ENCODE measurements at regions not wholly inside any gene's neighbourhood (a gene's known extent, or its start where the extent isn't known, plus 50 kb on each side); places are given as distances from the start of the nearest gene placed in this dataset.

- Histone ChIP-seq H2BK120ac (replicated peaks; ENCODE audit: low read depth, low read length) (no peak overlapping the region), H3K27ac (ENCODE audit: low read depth, low read length) (no peak overlapping the region), H2BK5ac (ENCODE audit: low read depth, low read length) (no peak overlapping the region), H3K9me3 (ENCODE audit: insufficient read depth in 2 of 2, low read depth in 1 of 2, low read length in 1 of 2) (no peaks in the 10 kb centered on the region), H4K20me1 (replicated peaks in 1 of 2; ENCODE audit: control insufficient read depth in 1 of 2, insufficient read depth in 2 of 2, low read length in 2 of 2) (no peaks in the 10 kb centered on the region), H4K5ac (ENCODE audit: insufficient read length, low read depth, low read length) (no peak overlapping the region), H3K79me2 (ENCODE audit: control insufficient read depth in 1 of 2, insufficient read depth in 2 of 2, low read length in 2 of 2) (no peaks in the 10 kb centered on the region), H3K4me3 (ENCODE audit: extremely low read depth in 1 of 4, insufficient read depth in 2 of 4, low read depth in 3 of 4, low read length in 4 of 4) (no peak overlapping the region), H3K4me1 (replicated peaks in 1 of 4; ENCODE audit: control insufficient read depth in 3 of 4, insufficient read depth in 4 of 4, low read length in 3 of 4) (peaks cover 0 to 10% (median 5%) of the 10 kb centered on the region in 4 experiments; a peak in 4 of 7 replicates), H3K4me2 (ENCODE audit: insufficient read depth in 1 of 2, low read depth in 2 of 2, low read length in 2 of 2) (no peak overlapping the region), H3K56ac (replicated peaks; ENCODE audit: insufficient read length, low read depth, low read length) (no peak overlapping the region), H4K91ac (replicated peaks; ENCODE audit: insufficient read length, low read length) (no peak overlapping the region), H3K23me2 (ENCODE audit: low read depth, low read length) (no peaks in the 10 kb centered on the region), H2AFZ (ENCODE audit: low read length) (no peak overlapping the region), H2BK20ac (ENCODE audit: low read length) (no peak overlapping the region), H3K79me1 (ENCODE audit: low read depth, low read length) (no peaks in the 10 kb centered on the region), H2AK5ac (ENCODE audit: low read depth, low read length) (no peak overlapping the region), H3K9ac (replicated peaks in 1 of 4; ENCODE audit: extremely low read depth in 1 of 4, low read depth in 3 of 4, low read length in 3 of 4) (no peak overlapping the region), H3K36me3 (ENCODE audit: control insufficient read depth in 2 of 4, insufficient read depth in 4 of 4, low read length in 3 of 4) (no peaks in the 10 kb centered on the region), H3K27me3 (replicated peaks in 1 of 4; ENCODE audit: control insufficient read depth in 3 of 4, extremely low read depth in 1 of 4, insufficient read depth in 3 of 4, low read length in 3 of 4) (no peaks in the 10 kb centered on the region), H3K14ac (ENCODE audit: insufficient read length) (no peak overlapping the region), H3K18ac (ENCODE audit: extremely low read depth, low read length) (no peak overlapping the region), H2BK15ac (ENCODE audit: low read length) (no peak overlapping the region), H3K4ac (replicated peaks; ENCODE audit: insufficient read length, low read depth, low read length) (no peak overlapping the region), H3K23ac (ENCODE audit: insufficient read length) (no peak overlapping the region), H2BK12ac (ENCODE audit: low read depth, low read length) (no peak overlapping the region), H4K8ac (ENCODE audit: extremely low read depth, insufficient read depth, low read length) (no peak overlapping the region)
- CTCF ChIA-PET (ENCODE audit: partially characterized antibody), result interaction anchor here (0.6 to 1.0 kb wide), 5 partner anchors 17 to 232 kb away, joined by 3 read pairs; no protein-coding TSS in a partner anchor
- no peak for FAIRE-seq
- WGBS, 2 experiments (ENCODE audit: extremely low coverage in 1 of 2, insufficient coverage in 1 of 2, insufficient read length in 1 of 2, insufficient replicate concordance in 2 of 2, low coverage in 1 of 2, low lambda C conversion rate in 2 of 2, missing lambda C conversion rate in 1 of 2), result 82% methylated on average over 8 of the region's 9 CpGs; no CpG with 5 or more reads in 1 of the 2 experiments
- POLR2A ChIA-PET (ENCODE audit: partially characterized antibody), result interaction anchor here (0.7 kb wide), 1 partner anchor 34 kb away, joined by 3 read pairs; no protein-coding TSS in a partner anchor
- TF ChIP-seq, protein P1, sequence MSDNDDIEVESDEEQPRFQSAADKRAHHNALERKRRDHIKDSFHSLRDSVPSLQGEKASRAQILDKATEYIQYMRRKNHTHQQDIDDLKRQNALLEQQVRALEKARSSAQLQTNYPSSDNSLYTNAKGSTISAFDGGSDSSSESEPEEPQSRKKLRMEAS (IDR thresholded peaks at IDR 0.05), result no peak
- TF ChIP-seq, protein P2, sequence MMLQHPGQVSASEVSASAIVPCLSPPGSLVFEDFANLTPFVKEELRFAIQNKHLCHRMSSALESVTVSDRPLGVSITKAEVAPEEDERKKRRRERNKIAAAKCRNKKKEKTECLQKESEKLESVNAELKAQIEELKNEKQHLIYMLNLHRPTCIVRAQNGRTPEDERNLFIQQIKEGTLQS (IDR thresholded peaks at IDR 0.05; ENCODE audit: insufficient read depth, low read depth, low read length), result no peak
- no peak for TF ChIP-seq SP4 (IDR thresholded peaks at IDR 0.05; ENCODE audit: low read length)
- TF ChIP-seq BCL11A (IDR thresholded peaks at IDR 0.05; ENCODE audit: low read depth in 2 of 2, low read length in 2 of 2), result no peak
- TF ChIP-seq NRF1 (IDR thresholded peaks at IDR 0.05; ENCODE audit: low read depth, low read length), result no peak
- TF ChIP-seq CTBP2 (IDR thresholded peaks at IDR 0.05; ENCODE audit: borderline replicate concordance, insufficient read depth, insufficient read length, low read length), result no peak
- TF ChIP-seq KDM4A (IDR thresholded peaks at IDR 0.05; ENCODE audit: low read depth, low read length, severe bottlenecking), result no peak
- TF ChIP-seq SP2 (IDR thresholded peaks at IDR 0.05; ENCODE audit: low read length), result no peak
- TF ChIP-seq, protein P3, sequence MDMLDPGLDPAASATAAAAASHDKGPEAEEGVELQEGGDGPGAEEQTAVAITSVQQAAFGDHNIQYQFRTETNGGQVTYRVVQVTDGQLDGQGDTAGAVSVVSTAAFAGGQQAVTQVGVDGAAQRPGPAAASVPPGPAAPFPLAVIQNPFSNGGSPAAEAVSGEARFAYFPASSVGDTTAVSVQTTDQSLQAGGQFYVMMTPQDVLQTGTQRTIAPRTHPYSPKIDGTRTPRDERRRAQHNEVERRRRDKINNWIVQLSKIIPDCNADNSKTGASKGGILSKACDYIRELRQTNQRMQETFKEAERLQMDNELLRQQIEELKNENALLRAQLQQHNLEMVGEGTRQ (IDR thresholded peaks at IDR 0.05; ENCODE audit: low read length), result no peak
- no peak for TF ChIP-seq SIRT6 (IDR thresholded peaks at IDR 0.05; ENCODE audit: low read length)
- no peak for TF ChIP-seq TBP (IDR thresholded peaks at IDR 0.05; ENCODE audit: low read depth, low read length)
- no peak for TF ChIP-seq KDM5A (IDR thresholded peaks at IDR 0.05; ENCODE audit: low read length)
- TF ChIP-seq SAP30 (IDR thresholded peaks at IDR 0.05; ENCODE audit: insufficient read depth, insufficient replicate concordance, low read length), result no peak
- no peak for DNase-seq (ENCODE audit: low read depth in 1 of 2, low spot score in 2 of 2)
Measured at GRCh38 chr12:116635487-116635886, 76.3 kb downstream of the MAP1LC3B2 start.

All from H1 (cell line).